ENCODE measurements at regions not wholly inside any gene's neighbourhood (a gene's known extent, or its start where the extent isn't known, plus 50 kb on each side); places are given as distances from the start of the nearest gene placed in this dataset.

DNA sequence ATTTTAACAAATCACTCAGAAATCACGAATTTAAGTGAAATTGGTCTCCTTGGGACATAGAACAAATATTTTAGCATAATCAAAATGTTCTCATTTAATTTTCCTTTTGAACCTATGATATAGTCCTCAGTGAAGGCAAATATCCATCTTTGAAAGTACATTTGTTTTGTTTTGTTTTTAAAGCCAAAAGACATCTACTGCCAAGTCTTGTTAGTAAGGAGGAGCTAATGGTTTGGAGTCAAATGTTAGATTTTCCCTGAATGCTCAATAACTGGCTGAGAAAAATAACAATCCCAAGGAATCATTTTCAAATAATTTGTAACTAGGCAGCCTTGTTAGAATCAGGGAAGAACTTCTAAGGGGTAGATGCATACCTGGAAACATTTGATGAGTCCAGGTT is 302.9 kb upstream of the MAF start:
- Mint-ChIP-seq H3K27me3 (peaks cover 12% of the 10 kb centered on the region), H3K4me1 (no peaks in the 10 kb centered on the region)

DNA sequence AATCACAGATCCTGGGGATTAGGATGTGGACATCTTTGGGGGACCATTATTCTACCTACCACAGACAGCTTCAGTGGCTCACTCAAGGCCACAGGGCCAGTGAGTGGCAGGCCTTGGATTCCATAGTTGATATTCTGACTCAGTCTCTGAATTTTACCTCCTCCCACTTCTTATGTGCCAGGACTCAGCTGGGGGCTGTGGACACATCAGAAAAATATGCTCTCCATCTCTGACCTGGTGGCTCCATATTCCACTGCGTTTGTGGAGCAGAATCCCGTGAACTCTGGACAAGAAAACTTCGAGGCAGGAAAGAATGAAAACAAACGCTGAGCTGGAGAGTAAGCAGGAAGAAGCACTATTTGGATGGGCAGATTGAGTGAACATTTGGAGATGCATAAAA is 301.8 kb upstream of the MAF start:
- Histone ChIP-seq H3K4me3 (ENCODE audit: low read depth, low read length) (no peak overlapping the region), H3K9me3 (ENCODE audit: control insufficient read depth in 2 of 2, low read length in 2 of 2) (no peaks in the 10 kb centered on the region), H3K36me3 (ENCODE audit: control insufficient read depth, insufficient read depth, low read length) (no peaks in the 10 kb centered on the region), H3K27ac (ENCODE audit: insufficient read depth, low read length, poor library complexity, severe bottlenecking) (no peak overlapping the region), H3K27me3 (ENCODE audit: control insufficient read depth, insufficient read depth, low read length) (no peaks in the 10 kb centered on the region), H3K4me1 (ENCODE audit: control insufficient read depth, insufficient read depth, low read length, poor library complexity, severe bottlenecking) (no peaks in the 10 kb centered on the region)
- Mint-ChIP-seq H3K4me1 (no peaks in the 10 kb centered on the region), H3K27ac (no peak overlapping the region), H3K9me3 (peaks cover 0 to 2% (median 0%) of the 10 kb centered on the region in 7 donors), H3K36me3 (no peaks in the 10 kb centered on the region), H3K27me3 (peaks cover 8% of the 10 kb centered on the region), H3K4me3 (no peak overlapping the region)
- DNase-seq (no peak), ATAC-seq (ENCODE audit: low read depth in 2 of 2) (no peak)

More for the DNA sequence above, 302.9 kb upstream of the MAF start:
- Histone ChIP-seq H3K4me3 (ENCODE audit: low read depth, low read length) (no peak overlapping the region), H3K27ac (ENCODE audit: insufficient read depth, low read length, poor library complexity, severe bottlenecking) (no peak overlapping the region), H3K27me3 (ENCODE audit: control insufficient read depth, insufficient read depth, low read length) (no peaks in the 10 kb centered on the region), H3K4me1 (ENCODE audit: control insufficient read depth, insufficient read depth, low read length, poor library complexity, severe bottlenecking) (no peaks in the 10 kb centered on the region), H3K9me3 (ENCODE audit: control insufficient read depth in 2 of 2, low read length in 2 of 2) (no peaks in the 10 kb centered on the region), H3K36me3 (ENCODE audit: control insufficient read depth, insufficient read depth, low read length) (no peaks in the 10 kb centered on the region)
- Mint-ChIP-seq H3K27ac (no peak overlapping the region), H3K36me3 (no peaks in the 10 kb centered on the region), H3K9me3 (peaks cover 0 to 2% (median 0%) of the 10 kb centered on the region in 7 donors), H3K4me3 (no peak overlapping the region)
- no peak for DNase-seq
- no peak for ATAC-seq (ENCODE audit: low read depth in 2 of 2)

DNA sequence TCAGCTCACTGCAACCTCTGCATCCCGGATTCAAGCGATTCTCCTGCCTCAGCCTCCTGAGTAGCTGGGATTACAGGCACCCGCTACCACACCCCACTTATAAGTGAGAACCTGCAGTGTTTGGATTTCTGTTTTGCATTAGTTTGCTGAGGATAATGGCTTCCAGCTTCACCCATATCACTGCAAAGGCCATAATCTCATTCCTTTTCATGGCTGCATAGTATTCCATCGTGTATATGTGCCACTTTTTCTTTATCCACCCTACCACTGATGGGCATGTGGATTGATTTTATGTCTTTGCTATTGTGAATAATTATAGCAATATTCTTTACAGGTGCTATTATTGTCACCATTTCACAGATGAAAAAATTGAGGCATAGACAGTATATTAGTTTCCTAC is 301.0 kb upstream of the MAF start:
- Mint-ChIP-seq H3K27me3 (peaks cover 6% of the 10 kb centered on the region), H3K27ac (no peak overlapping the region), H3K9me3 (peaks cover 0 to 2% (median 0%) of the 10 kb centered on the region in 7 donors), H3K4me1 (no peaks in the 10 kb centered on the region), H3K36me3 (no peaks in the 10 kb centered on the region), H3K4me3 (no peak overlapping the region)
- Histone ChIP-seq H3K36me3 (ENCODE audit: control insufficient read depth, insufficient read depth, low read length) (no peaks in the 10 kb centered on the region), H3K4me3 (ENCODE audit: low read depth, low read length) (no peak overlapping the region), H3K27me3 (ENCODE audit: control insufficient read depth, insufficient read depth, low read length) (no peaks in the 10 kb centered on the region), H3K4me1 (ENCODE audit: control insufficient read depth, insufficient read depth, low read length, poor library complexity, severe bottlenecking) (no peaks in the 10 kb centered on the region), H3K9me3 (ENCODE audit: control insufficient read depth in 2 of 2, low read length in 2 of 2) (no peaks in the 10 kb centered on the region), H3K27ac (ENCODE audit: insufficient read depth, low read length, poor library complexity, severe bottlenecking) (no peak overlapping the region)
- no peak for ATAC-seq (ENCODE audit: low read depth in 2 of 2)
- no peak for DNase-seq

DNA sequence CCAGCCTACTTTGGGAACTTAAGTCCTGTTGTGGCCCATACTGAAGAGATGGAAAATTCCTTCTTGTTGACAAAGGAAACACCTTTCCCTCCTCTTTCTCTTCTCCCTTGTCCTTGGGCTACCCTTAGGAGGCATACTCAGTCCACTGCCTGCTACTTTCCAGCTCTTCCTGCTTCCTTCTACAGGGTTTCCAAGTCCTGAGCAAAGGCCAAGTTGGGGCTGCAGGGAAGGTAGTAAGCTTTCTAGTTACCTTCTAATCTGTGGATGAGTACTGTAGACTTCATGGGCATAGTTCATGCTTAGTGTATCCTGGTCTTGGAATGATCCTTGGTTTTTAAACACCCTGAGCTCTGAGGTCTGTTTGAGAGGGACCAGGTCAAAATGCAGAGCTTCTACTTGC is 299.2 kb upstream of the MAF start:
- H3K4me3 Mint-ChIP-seq = no peak overlapping the region
- ATAC-seq (ENCODE audit: low read depth in 2 of 2) = no peak
- no peak overlapping the region for H3K4me3 ChIP-seq (ENCODE audit: low read depth, low read length)
- H3K4me1 Mint-ChIP-seq = no peaks in the 10 kb centered on the region
- DNase-seq = no peak
- no peaks in the 10 kb centered on the region for H3K4me1 ChIP-seq (ENCODE audit: control insufficient read depth, insufficient read depth, low read length, poor library complexity, severe bottlenecking)
- H3K9me3 Mint-ChIP-seq = peaks cover 0 to 4% (median 0%) of the 10 kb centered on the region in 7 donors
- peaks cover 6% of the 10 kb centered on the region for H3K27me3 Mint-ChIP-seq
- no peaks in the 10 kb centered on the region for H3K9me3 ChIP-seq (ENCODE audit: control insufficient read depth in 2 of 2, low read length in 2 of 2)
- H3K27me3 ChIP-seq (ENCODE audit: control insufficient read depth, insufficient read depth, low read length) = no peaks in the 10 kb centered on the region
- H3K27ac Mint-ChIP-seq = no peak overlapping the region
- no peaks in the 10 kb centered on the region for H3K36me3 ChIP-seq (ENCODE audit: control insufficient read depth, insufficient read depth, low read length)
- no peak overlapping the region for H3K27ac ChIP-seq (ENCODE audit: insufficient read depth, low read length, poor library complexity, severe bottlenecking)
- no peaks in the 10 kb centered on the region for H3K36me3 Mint-ChIP-seq

DNA sequence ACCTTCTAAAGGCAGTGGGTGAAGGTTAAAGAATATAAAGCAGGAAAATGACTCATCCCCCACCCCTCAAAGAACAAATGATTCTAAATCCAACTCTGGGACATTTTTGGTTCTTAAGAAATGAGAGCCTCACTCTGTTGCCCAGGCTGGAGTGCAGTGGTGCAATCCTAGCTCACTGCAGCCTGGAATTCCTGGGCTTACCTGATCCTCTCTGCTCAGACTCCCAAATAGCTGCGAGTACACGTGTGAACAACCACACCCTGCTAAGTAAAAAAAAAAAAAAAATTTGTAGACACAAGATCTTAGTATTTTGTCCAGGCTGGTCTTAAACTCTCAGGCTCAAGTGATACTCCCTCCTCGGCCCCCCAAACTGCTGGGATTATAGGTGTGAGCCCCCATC is 298.8 kb upstream of the MAF start:
- no peaks in the 10 kb centered on the region for H3K4me1 Mint-ChIP-seq
- H3K36me3 Mint-ChIP-seq = no peaks in the 10 kb centered on the region
- H3K27me3 ChIP-seq (ENCODE audit: control insufficient read depth, insufficient read depth, low read length) = no peaks in the 10 kb centered on the region
- H3K4me3 ChIP-seq (ENCODE audit: low read depth, low read length) = no peak overlapping the region
- no peaks in the 10 kb centered on the region for H3K9me3 ChIP-seq (ENCODE audit: control insufficient read depth in 2 of 2, low read length in 2 of 2)
- H3K27ac Mint-ChIP-seq = no peak overlapping the region
- DNase-seq (no peak), ATAC-seq (ENCODE audit: low read depth in 2 of 2) (no peak)
- H3K27me3 Mint-ChIP-seq = peaks cover 6% of the 10 kb centered on the region
- peaks cover 0 to 4% (median 0%) of the 10 kb centered on the region in 7 donors for H3K9me3 Mint-ChIP-seq
- no peaks in the 10 kb centered on the region for H3K4me1 ChIP-seq (ENCODE audit: control insufficient read depth, insufficient read depth, low read length, poor library complexity, severe bottlenecking)
- H3K27ac ChIP-seq (ENCODE audit: insufficient read depth, low read length, poor library complexity, severe bottlenecking) = no peak overlapping the region
- no peaks in the 10 kb centered on the region for H3K36me3 ChIP-seq (ENCODE audit: control insufficient read depth, insufficient read depth, low read length)
- no peak overlapping the region for H3K4me3 Mint-ChIP-seq

DNA sequence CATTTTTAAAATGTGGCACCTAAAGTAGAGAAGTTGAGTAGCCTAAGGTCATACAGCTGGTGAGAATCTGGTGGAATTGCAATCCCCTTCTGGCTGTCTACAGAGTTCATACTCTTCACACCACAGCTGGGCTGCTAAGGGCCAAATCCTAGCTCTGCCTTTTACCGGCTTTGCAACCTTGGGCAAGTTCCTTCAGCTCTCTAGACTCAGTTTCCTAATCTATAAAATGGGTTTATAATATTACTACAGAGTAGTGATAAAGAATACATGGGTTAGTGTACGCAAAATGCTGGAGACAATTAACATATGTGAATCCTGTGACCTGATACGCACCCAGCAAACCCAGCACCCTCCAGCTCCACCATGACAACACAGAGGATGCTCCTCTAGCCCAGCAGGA is 298.2 kb upstream of the MAF start:
- Mint-ChIP-seq H3K4me1 (no peaks in the 10 kb centered on the region), H3K27me3 (peaks cover 6% of the 10 kb centered on the region), H3K27ac (no peak overlapping the region), H3K4me3 (no peak overlapping the region), H3K36me3 (no peaks in the 10 kb centered on the region), H3K9me3 (peaks cover 0 to 4% (median 0%) of the 10 kb centered on the region in 7 donors)
- Histone ChIP-seq H3K27ac (ENCODE audit: insufficient read depth, low read length, poor library complexity, severe bottlenecking) (no peak overlapping the region), H3K9me3 (ENCODE audit: control insufficient read depth in 2 of 2, low read length in 2 of 2) (no peaks in the 10 kb centered on the region), H3K4me1 (ENCODE audit: control insufficient read depth, insufficient read depth, low read length, poor library complexity, severe bottlenecking) (no peaks in the 10 kb centered on the region), H3K4me3 (ENCODE audit: low read depth, low read length) (no peak overlapping the region), H3K36me3 (ENCODE audit: control insufficient read depth, insufficient read depth, low read length) (no peaks in the 10 kb centered on the region), H3K27me3 (ENCODE audit: control insufficient read depth, insufficient read depth, low read length) (no peaks in the 10 kb centered on the region)
- DNase-seq = no peak
- ATAC-seq (ENCODE audit: low read depth in 2 of 2) = no peak

DNA sequence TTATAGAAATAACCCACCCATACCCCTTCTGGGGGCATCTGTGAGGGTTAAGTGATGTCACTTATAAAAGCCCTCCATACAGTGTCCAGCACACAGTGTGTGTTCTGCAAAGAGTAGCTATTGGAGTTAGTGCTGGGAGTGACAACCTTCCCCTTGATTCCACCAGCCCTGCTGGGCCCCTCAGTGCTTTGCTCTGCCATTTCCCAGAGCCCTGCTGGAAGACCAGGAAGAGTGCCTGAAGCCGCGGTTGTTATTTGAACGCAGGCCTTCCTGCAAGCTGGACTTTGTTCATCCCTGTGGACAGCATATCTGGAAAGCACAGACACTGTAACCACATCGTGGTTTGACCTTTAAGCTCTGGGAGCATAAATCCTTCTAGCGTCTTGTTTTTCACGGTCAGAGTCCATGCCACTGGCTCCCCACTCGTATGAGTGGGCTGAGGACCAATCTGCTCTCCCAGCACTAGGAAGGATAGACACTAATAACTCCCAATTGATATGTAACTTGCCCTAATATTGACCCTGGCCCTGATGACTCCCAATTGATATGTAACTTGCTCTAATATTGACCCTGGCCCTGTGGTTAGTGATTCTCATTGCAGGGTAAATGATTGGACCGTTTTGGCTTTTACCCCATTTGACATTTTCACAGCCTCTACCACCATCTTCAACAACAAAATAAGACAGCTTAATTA is 297.1 kb upstream of the MAF start:
- no peaks in the 10 kb centered on the region for H3K9me3 ChIP-seq (ENCODE audit: control insufficient read depth in 2 of 2, low read length in 2 of 2)
- no peak overlapping the region for H3K27ac ChIP-seq (ENCODE audit: insufficient read depth, low read length, poor library complexity, severe bottlenecking)
- Mint-ChIP-seq H3K4me3 (no peak overlapping the region), H3K27ac (peak overlapping the region in 1 of 3 donors; percentile 72), H3K4me1 (no peaks in the 10 kb centered on the region), H3K36me3 (no peaks in the 10 kb centered on the region), H3K9me3 (peaks cover 0 to 6% (median 0%) of the 10 kb centered on the region in 7 donors), H3K27me3 (peaks cover 6% of the 10 kb centered on the region)
- no peaks in the 10 kb centered on the region for H3K36me3 ChIP-seq (ENCODE audit: control insufficient read depth, insufficient read depth, low read length)
- H3K27me3 ChIP-seq (ENCODE audit: control insufficient read depth, insufficient read depth, low read length) = no peaks in the 10 kb centered on the region
- H3K4me1 ChIP-seq (ENCODE audit: control insufficient read depth, insufficient read depth, low read length, poor library complexity, severe bottlenecking) = no peaks in the 10 kb centered on the region
- DNase-seq (no peak), ATAC-seq (ENCODE audit: low read depth in 2 of 2) (no peak)
- no peak overlapping the region for H3K4me3 ChIP-seq (ENCODE audit: low read depth, low read length)

DNA sequence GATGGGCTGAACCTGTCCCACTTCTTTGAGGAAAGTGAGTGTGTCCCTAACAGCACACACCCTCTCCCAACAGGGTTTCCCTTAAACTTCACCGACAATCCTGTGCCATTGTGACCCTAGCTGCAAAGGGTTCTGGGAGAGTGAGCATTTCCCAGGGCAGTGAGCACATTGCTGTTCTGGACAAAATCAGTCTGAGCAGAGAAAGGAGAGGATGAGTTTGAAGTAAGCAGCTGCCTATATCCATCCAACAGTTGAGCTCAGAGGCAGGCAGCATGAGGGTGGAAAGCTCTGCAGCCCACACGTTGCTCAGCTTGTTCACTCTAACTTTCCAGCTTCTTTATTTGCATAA is 296.5 kb upstream of the MAF start:
- Mint-ChIP-seq H3K4me1 (no peaks in the 10 kb centered on the region), H3K27ac (no peak overlapping the region), H3K27me3 (peaks cover 6% of the 10 kb centered on the region), H3K9me3 (peaks cover 0 to 6% (median 0%) of the 10 kb centered on the region in 7 donors), H3K4me3 (no peak overlapping the region), H3K36me3 (no peaks in the 10 kb centered on the region)
- H3K27me3 ChIP-seq (ENCODE audit: control insufficient read depth, insufficient read depth, low read length) = no peaks in the 10 kb centered on the region
- no peaks in the 10 kb centered on the region for H3K4me1 ChIP-seq (ENCODE audit: control insufficient read depth, insufficient read depth, low read length, poor library complexity, severe bottlenecking)
- H3K4me3 ChIP-seq (ENCODE audit: low read depth, low read length) = no peak overlapping the region
- no peak overlapping the region for H3K27ac ChIP-seq (ENCODE audit: insufficient read depth, low read length, poor library complexity, severe bottlenecking)
- no peak for DNase-seq
- no peaks in the 10 kb centered on the region for H3K36me3 ChIP-seq (ENCODE audit: control insufficient read depth, insufficient read depth, low read length)
- ATAC-seq (ENCODE audit: low read depth in 2 of 2) = no peak
- no peaks in the 10 kb centered on the region for H3K9me3 ChIP-seq (ENCODE audit: control insufficient read depth in 2 of 2, low read length in 2 of 2)

All from CD4-positive, CD25-positive, alpha-beta regulatory T cell (primary cell).